OCI-LY7 (cell line): ENCODE measurements at regions not wholly inside any gene's neighbourhood (a gene's known extent, or its start where the extent isn't known, plus 50 kb on each side); places are given as distances from the start of the nearest gene placed in this dataset.

Source experiments
- CTCF ChIP-seq: fragments of 200-600 bp; sonication (generic); conservative IDR thresholded peaks from 2 replicates; pipeline ENCODE4 v1.5.1; 2014; ENCODE audit warnings: mild to moderate bottlenecking, antibody characterized with exemption, low read length, moderate library complexity, mixed read lengths
- EZH2phosphoT487 ChIP-seq: fragments of 200-600 bp; sonication (generic); IDR thresholded peaks from 2 replicates; pipeline ENCODE4 v1.6.1; 2018; ENCODE audit warnings: low read depth, borderline replicate concordance, mild to moderate bottlenecking, mixed run types, antibody characterized with exemption, low read length, moderate library complexity, mixed read lengths

- TF ChIP-seq CTCF (no peak), EZH2phosphoT487 (no peak)
These were observed 192.6 kb upstream of the HDAC4 start for GRCh38 chr2:239593455-239593854.
